ENCODE measurements at regions not wholly inside any gene's neighbourhood (a gene's known extent, or its start where the extent isn't known, plus 50 kb on each side); places are given as distances from the start of the nearest gene placed in this dataset.

- TF ChIP-seq, protein P1, sequence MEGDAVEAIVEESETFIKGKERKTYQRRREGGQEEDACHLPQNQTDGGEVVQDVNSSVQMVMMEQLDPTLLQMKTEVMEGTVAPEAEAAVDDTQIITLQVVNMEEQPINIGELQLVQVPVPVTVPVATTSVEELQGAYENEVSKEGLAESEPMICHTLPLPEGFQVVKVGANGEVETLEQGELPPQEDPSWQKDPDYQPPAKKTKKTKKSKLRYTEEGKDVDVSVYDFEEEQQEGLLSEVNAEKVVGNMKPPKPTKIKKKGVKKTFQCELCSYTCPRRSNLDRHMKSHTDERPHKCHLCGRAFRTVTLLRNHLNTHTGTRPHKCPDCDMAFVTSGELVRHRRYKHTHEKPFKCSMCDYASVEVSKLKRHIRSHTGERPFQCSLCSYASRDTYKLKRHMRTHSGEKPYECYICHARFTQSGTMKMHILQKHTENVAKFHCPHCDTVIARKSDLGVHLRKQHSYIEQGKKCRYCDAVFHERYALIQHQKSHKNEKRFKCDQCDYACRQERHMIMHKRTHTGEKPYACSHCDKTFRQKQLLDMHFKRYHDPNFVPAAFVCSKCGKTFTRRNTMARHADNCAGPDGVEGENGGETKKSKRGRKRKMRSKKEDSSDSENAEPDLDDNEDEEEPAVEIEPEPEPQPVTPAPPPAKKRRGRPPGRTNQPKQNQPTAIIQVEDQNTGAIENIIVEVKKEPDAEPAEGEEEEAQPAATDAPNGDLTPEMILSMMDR (IDR thresholded peaks at IDR 0.05) = no peak
- no peak for TF ChIP-seq POLR2A (IDR thresholded peaks at IDR 0.05)
Measured at GRCh38 chr5:98365126-98365525, 408.3 kb upstream of the RGMB start.

Data from uterus (tissue), 2 donors.